HepG2 (cell line): ENCODE measurements at regions not wholly inside any gene's neighbourhood (a gene's known extent, or its start where the extent isn't known, plus 50 kb on each side); places are given as distances from the start of the nearest gene placed in this dataset.

Experiments used
- ATAC-seq: fragments of 200-7000 bp; cut with Tn5 transposase; 3 replicates; pipeline ENCODE4 v1.9.1; 2020; ENCODE audit warnings: mild to moderate bottlenecking, moderate library complexity
- BruUV-seq: library from RNA; stranded (reverse); fragments of 400-500 nt; replicated peaks from 2 replicates; lab custom pipeline; 2021; lab: Mats Ljungman, UMichigan
- CTCF ChIA-PET: fragments of 300-600 bp; formaldehyde crosslinking; extraction: SDS; loops from one replicate; lab custom pipeline; 2021; ENCODE audit warnings: low total read pairs, inconsistent platforms, low intra/inter-chr PET ratio; lab: Yijun Ruan, JAX
- POLR2A ChIA-PET: fragments of 350-600 bp; sonication (Branson Sonifier 250); formaldehyde crosslinking; loops from one replicate; lab custom pipeline; 2020; ENCODE audit warnings: antibody characterized with exemption, inconsistent platforms; lab: Yijun Ruan, JAX
- DNase-seq: peaks from one replicate; pipeline ENCODE4 v3.0.0-alpha.2; 2015; ENCODE audit warnings: low spot score
- FAIRE-seq: peaks from 3 replicates; lab custom pipeline; 2011; peaks lifted over from hg19 to GRCh38; lab: Jason Lieb, UNC
- H2AFZ ChIP-seq: one replicate; pipeline ENCODE4 v1.6.1; 2011; ENCODE audit warnings: low read length, inconsistent platforms
- H3K27ac ChIP-seq: fragments of 300-600 bp; 3 replicates; pipeline ENCODE4 v1.8.0; 2011; ENCODE audit warnings: mixed run types, mild to moderate bottlenecking, mixed read lengths, low read length, inconsistent platforms; ENCODE audit not compliant: insufficient read depth; ENCODE audit errors: extremely low read length
- H3K27me3 ChIP-seq, 2 experiments: fragments of 200-600 bp in 1 of 2; 2 replicates in 1 of 2; 3 replicates in 1 of 2; pipeline versions ENCODE4 v1.6.0 to v1.8.0; 2011; ENCODE audit warnings: low read length in 2 of 2, mild to moderate bottlenecking in 2 of 2, moderate library complexity in 2 of 2, inconsistent platforms in 1 of 2; ENCODE audit not compliant: insufficient read depth in 2 of 2, control insufficient read depth in 1 of 2
- H3K36me3 ChIP-seq, 2 experiments: fragments of 200-600 bp in 1 of 2; replicated peaks in 1 of 2; 2 replicates in 1 of 2; 3 replicates in 1 of 2; pipeline versions ENCODE4 v1.5.1 to v1.8.0; 2011; ENCODE audit warnings: low read length in 2 of 2, inconsistent platforms in 1 of 2; ENCODE audit not compliant: insufficient read depth in 2 of 2, control insufficient read depth in 1 of 2
- H3K4me1 ChIP-seq: 2 replicates; pipeline ENCODE4 v1.5.1; 2012; ENCODE audit warnings: low read length, inconsistent platforms; ENCODE audit not compliant: insufficient read depth
- H3K4me2 ChIP-seq: 2 replicates; pipeline ENCODE4 v1.6.0; 2011; ENCODE audit warnings: low read depth, low read length, inconsistent platforms
- H3K4me3 ChIP-seq, 3 experiments: fragments of 200-600 bp in 1 of 3; sonication (generic), shearing (Covaris generic) in 1 of 3; replicated peaks in 1 of 3; 2 replicates each; pipeline ENCODE4 v1.5.1; 2011 to 2016; ENCODE audit warnings: low read length in 3 of 3, inconsistent platforms in 2 of 3, low read depth in 2 of 3, mild to moderate bottlenecking in 2 of 3, control low read depth in 1 of 3, mixed read lengths in 1 of 3; ENCODE audit not compliant: insufficient read depth in 1 of 3
- H3K79me2 ChIP-seq: one replicate; pipeline ENCODE4 v1.6.1; 2011; ENCODE audit warnings: low read length, inconsistent platforms; ENCODE audit not compliant: insufficient read depth
- H3K9ac ChIP-seq: 2 replicates; pipeline ENCODE4 v1.6.0; 2011; ENCODE audit warnings: mild to moderate bottlenecking, low read depth, low read length, inconsistent platforms; ENCODE audit not compliant: insufficient read depth
- H3K9me3 ChIP-seq: 2 replicates; pipeline ENCODE4 v1.5.1; 2012; ENCODE audit warnings: mild to moderate bottlenecking, low read length
- H4K20me1 ChIP-seq: 2 replicates; pipeline ENCODE4 v1.6.0; 2011; ENCODE audit warnings: inconsistent platforms, mild to moderate bottlenecking, low read length, moderate library complexity; ENCODE audit not compliant: insufficient read depth
- AHR ChIP-seq: IDR thresholded peaks from 2 replicates; pipeline ENCODE4 v1.6.1; 2018; ENCODE audit warnings: missing genetic modification reagents, missing compliant biosample characterization
- CENPX ChIP-seq: sonication (generic); formaldehyde crosslinking; IDR thresholded peaks from 2 replicates; pipeline ENCODE4 v1.9.0; 2021; ENCODE audit warnings: mild to moderate bottlenecking, missing genetic modification reagents, moderate library complexity
- CREB1 ChIP-seq, 2 experiments: fragments of 450-650 bp in 1 of 2; IDR thresholded peaks; 2 replicates each; pipeline ENCODE4 v1.6.1; 2016 to 2017; ENCODE audit warnings: control low read depth in 1 of 2, mild to moderate bottlenecking in 1 of 2, missing compliant biosample characterization in 1 of 2, missing genetic modification characterization in 1 of 2
- HIC2 ChIP-seq: sonication (generic); formaldehyde crosslinking; IDR thresholded peaks from 2 replicates; pipeline ENCODE4 v1.9.0; 2022; ENCODE audit warnings: low read depth, missing genetic modification reagents
- HMG20B ChIP-seq: conservative IDR thresholded peaks from 2 replicates; pipeline ENCODE4 v1.6.1; 2016; ENCODE audit warnings: missing genetic modification reagents, missing compliant biosample characterization
- MAFF ChIP-seq: IDR thresholded peaks from 2 replicates; pipeline ENCODE4 v1.6.1; 2011; ENCODE audit warnings: low read depth, low read length, improper control_type of control experiment
- MAFK ChIP-seq, 2 experiments: IDR thresholded peaks in 1 of 2; conservative IDR thresholded peaks in 1 of 2; 2 replicates each; pipeline ENCODE4 v1.6.1; 2011; ENCODE audit warnings: improper control_type of control experiment in 2 of 2, low read length in 2 of 2
- MED8 ChIP-seq: sonication (generic); formaldehyde crosslinking; IDR thresholded peaks from 2 replicates; pipeline ENCODE4 v1.8.1; 2023; ENCODE audit warnings: mild to moderate bottlenecking, missing genetic modification reagents; ENCODE audit not compliant: insufficient replicate concordance
- NFYC ChIP-seq: IDR thresholded peaks from 2 replicates; pipeline ENCODE4 v1.6.1; 2016; ENCODE audit warnings: missing genetic modification reagents, missing compliant biosample characterization
- ZNF333 ChIP-seq: sonication (generic); formaldehyde crosslinking; IDR thresholded peaks from 2 replicates; pipeline ENCODE4 v1.4.0; 2020; ENCODE audit warnings: mild to moderate bottlenecking, missing genetic modification reagents, borderline replicate concordance
- ZNF414 ChIP-seq: sonication (generic); formaldehyde crosslinking; IDR thresholded peaks from 2 replicates; pipeline ENCODE4 v1.5.0; 2020; ENCODE audit warnings: missing genetic modification reagents
- WGBS: methylation state at CpG from one replicate; pipeline ENCODE4 v1.1.6; 2017; ENCODE audit warnings: low lambda C conversion rate; 5-methylcytosine and 5-hydroxymethylcytosine counted together
- in situ Hi-C: cut with HindIII; loops from 2 replicates; pipeline ENCODE4 v1.10.0; 2017; ENCODE audit warnings: low pct_unique_long_range_greater_than_20kb; ENCODE audit not compliant: extremely low pct_ligation_motif_present
- intact Hi-C: fragments of 100-400 bp; cut with micrococcal nuclease; formaldehyde crosslinking; loops from one replicate; pipeline ENCODE4 v1.10.0; 2022; ENCODE audit not compliant: unreplicated experiment

DNA sequence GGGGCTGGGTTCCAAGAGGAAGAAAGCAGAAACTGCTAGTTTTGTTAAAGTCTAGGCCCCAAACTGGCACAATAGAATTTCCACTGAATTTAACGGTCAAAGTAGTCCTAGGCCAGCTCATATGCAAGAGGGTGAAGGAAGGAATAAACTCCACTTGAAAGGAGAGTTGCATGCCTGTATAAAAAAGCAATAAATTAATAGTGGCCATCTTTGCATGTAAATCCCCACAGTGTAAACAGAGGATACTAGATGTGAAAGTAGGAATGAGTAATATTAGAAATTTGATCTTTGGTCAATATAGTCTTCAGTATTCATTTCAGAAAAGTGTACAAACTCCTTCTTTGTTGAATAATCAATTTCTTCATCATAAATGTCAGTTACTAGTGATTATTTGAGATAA lies 403.1 kb downstream of the TMEM232 start:
- no TSS peak for BruUV-seq
- Histone ChIP-seq H3K27me3 (no peaks in the 10 kb centered on the region), H3K4me2 (no peak overlapping the region), H3K79me2 (no peaks in the 10 kb centered on the region), H3K9ac (no peak overlapping the region), H3K4me3 (no peak overlapping the region)
- DNase-seq (no peak), FAIRE-seq (no peak), ATAC-seq (no peak)
- POLR2A ChIA-PET = no interaction called here
- TF ChIP-seq ZNF414 (CRISPR knock-in tag) (no peak), MED8 (CRISPR knock-in tag) (no peak), HIC2 (CRISPR knock-in tag) (no peak), HMG20B (no peak), ZNF333 (CRISPR knock-in tag) (no peak), AHR (CRISPR knock-in tag) (no peak)
- TF ChIP-seq, all 625 proteins: peak for 0
- Histone ChIP-seq H2AFZ (no peak overlapping the region), H3K9me3 (no peaks in the 10 kb centered on the region), H3K27ac (no peak overlapping the region), H4K20me1 (no peaks in the 10 kb centered on the region), H3K36me3 (no peaks in the 10 kb centered on the region), H3K4me1 (no peaks in the 10 kb centered on the region)
- CTCF ChIA-PET = no interaction called here
- intact Hi-C loops (no loop called here), in situ Hi-C loops (no loop called here)
- WGBS = 0% methylated on average over 1 of the region's 1 CpG

- no peaks in the 10 kb centered on the region for H3K79me2 ChIP-seq
- H3K9me3 ChIP-seq = no peaks in the 10 kb centered on the region
- BruUV-seq = no TSS peak
- H3K9ac ChIP-seq = no peak overlapping the region
- H3K4me3 ChIP-seq = no peak overlapping the region
- no peaks in the 10 kb centered on the region for H4K20me1 ChIP-seq
- no peaks in the 10 kb centered on the region for H3K36me3 ChIP-seq
- DNase-seq = no peak
- no peaks in the 10 kb centered on the region for H3K27me3 ChIP-seq
- intact Hi-C loops = no loop called here
- in situ Hi-C loops = no loop called here
- H3K4me1 ChIP-seq = no peaks in the 10 kb centered on the region
- no peak overlapping the region for H2AFZ ChIP-seq
- no peak overlapping the region for H3K27ac ChIP-seq
- peak; percentile 91 for TF ChIP-seq MAFF
- TF ChIP-seq NFYC (CRISPR knock-in tag) = no peak
- no peak for TF ChIP-seq CREB1 (IDR thresholded peaks at IDR 0.05)
- TF ChIP-seq CREB1 (CRISPR knock-in tag; IDR thresholded peaks at IDR 0.05) = no peak
- peak; percentile 76 to 91 for TF ChIP-seq MAFK (conservative IDR thresholded peaks at IDR 0.05 in 1 of 2, IDR thresholded peaks at IDR 0.05 in 1 of 2; ENCODE audit: low read length in 2 of 2)
- TF ChIP-seq CENPX (CRISPR knock-in tag) = no peak
- no peak for ATAC-seq
- no peak overlapping the region for H3K4me2 ChIP-seq
- POLR2A ChIA-PET = no interaction called here
- CTCF ChIA-PET = no interaction called here
- no peak for FAIRE-seq
These were observed 402.6 kb downstream of the TMEM232 start for GRCh38 chr5:110323832-110324231.
